HepG2 (cell line): ENCODE measurements at regions not wholly inside any gene's neighbourhood (a gene's known extent, or its start where the extent isn't known, plus 50 kb on each side); places are given as distances from the start of the nearest gene placed in this dataset.

Experiments
- BHLHE40 ChIP-seq: IDR thresholded peaks from 2 replicates; pipeline ENCODE4 v1.6.1; 2011; ENCODE audit warnings: low read length, improper control_type of control experiment
- NFE2L1 ChIP-seq: sonication (generic); formaldehyde crosslinking; IDR thresholded peaks from 2 replicates; pipeline ENCODE4 v1.4.0; 2020; ENCODE audit warnings: missing genetic modification reagents, mild to moderate bottlenecking, borderline replicate concordance
- SUZ12 ChIP-seq: fragments of 150-350 bp; IDR thresholded peaks from 2 replicates; pipeline ENCODE4 v1.6.1; 2014; ENCODE audit warnings: low read depth, low read length
- ZFP36L2 ChIP-seq: sonication (generic); formaldehyde crosslinking; IDR thresholded peaks from 2 replicates; pipeline ENCODE4 v1.4.0; 2020; ENCODE audit warnings: missing genetic modification reagents
- ZNF430 ChIP-seq: sonication (generic); formaldehyde crosslinking; IDR thresholded peaks from 2 replicates; pipeline ENCODE4 v1.9.0; 2021; ENCODE audit warnings: mild to moderate bottlenecking, missing genetic modification reagents
- ZNF598 ChIP-seq: sonication (generic); formaldehyde crosslinking; IDR thresholded peaks from 2 replicates; pipeline ENCODE4 v1.5.1; 2020; ENCODE audit warnings: mild to moderate bottlenecking, missing genetic modification reagents, borderline replicate concordance
- ZNF616 ChIP-seq: sonication (generic); formaldehyde crosslinking; IDR thresholded peaks from 2 replicates; pipeline ENCODE4 v1.5.0; 2020; ENCODE audit warnings: low read depth, mild to moderate bottlenecking, missing genetic modification reagents
- ZNF674 ChIP-seq: sonication (generic); formaldehyde crosslinking; IDR thresholded peaks from 2 replicates; pipeline ENCODE4 v1.5.0; 2020; ENCODE audit warnings: low read depth, mild to moderate bottlenecking, missing genetic modification reagents
- ZNF7 ChIP-seq: IDR thresholded peaks from 2 replicates; pipeline ENCODE4 v1.6.1; 2016; ENCODE audit warnings: missing biosample characterization, missing genetic modification reagents
- TF ChIP-seq, protein P1 (sequence below): sonication (generic); formaldehyde crosslinking; IDR thresholded peaks from 2 replicates; pipeline ENCODE4 v1.4.0; 2020; ENCODE audit warnings: missing genetic modification reagents, low read depth, mild to moderate bottlenecking, borderline replicate concordance
- TF ChIP-seq, protein P2 (sequence below): sonication (generic); formaldehyde crosslinking; IDR thresholded peaks from 2 replicates; pipeline ENCODE4 v1.8.1; 2022; ENCODE audit warnings: mild to moderate bottlenecking, missing genetic modification reagents
- TF ChIP-seq, protein P3 (sequence below): sonication (generic); formaldehyde crosslinking; IDR thresholded peaks from 2 replicates; pipeline ENCODE4 v1.4.0; 2020; ENCODE audit warnings: missing genetic modification reagents
- TF ChIP-seq, protein P4 (sequence below): sonication (generic); formaldehyde crosslinking; IDR thresholded peaks from 2 replicates; pipeline ENCODE4 v1.4.0; 2020; ENCODE audit warnings: missing genetic modification reagents, borderline replicate concordance
- TF ChIP-seq, protein P5 (sequence below): sonication (generic); formaldehyde crosslinking; IDR thresholded peaks from 2 replicates; pipeline ENCODE4 v1.5.1; 2020; ENCODE audit warnings: missing genetic modification reagents, mild to moderate bottlenecking, borderline replicate concordance
- TF ChIP-seq, protein P6 (sequence below), 2 experiments: sonication (generic) in 1 of 2; formaldehyde crosslinking in 1 of 2; IDR thresholded peaks; 2 replicates each; pipeline versions ENCODE4 v1.4.0 to v1.6.1; 2016 to 2020; ENCODE audit warnings: borderline replicate concordance in 1 of 2, low read depth in 1 of 2, mild to moderate bottlenecking in 1 of 2, missing genetic modification reagents in 1 of 2

DNA sequence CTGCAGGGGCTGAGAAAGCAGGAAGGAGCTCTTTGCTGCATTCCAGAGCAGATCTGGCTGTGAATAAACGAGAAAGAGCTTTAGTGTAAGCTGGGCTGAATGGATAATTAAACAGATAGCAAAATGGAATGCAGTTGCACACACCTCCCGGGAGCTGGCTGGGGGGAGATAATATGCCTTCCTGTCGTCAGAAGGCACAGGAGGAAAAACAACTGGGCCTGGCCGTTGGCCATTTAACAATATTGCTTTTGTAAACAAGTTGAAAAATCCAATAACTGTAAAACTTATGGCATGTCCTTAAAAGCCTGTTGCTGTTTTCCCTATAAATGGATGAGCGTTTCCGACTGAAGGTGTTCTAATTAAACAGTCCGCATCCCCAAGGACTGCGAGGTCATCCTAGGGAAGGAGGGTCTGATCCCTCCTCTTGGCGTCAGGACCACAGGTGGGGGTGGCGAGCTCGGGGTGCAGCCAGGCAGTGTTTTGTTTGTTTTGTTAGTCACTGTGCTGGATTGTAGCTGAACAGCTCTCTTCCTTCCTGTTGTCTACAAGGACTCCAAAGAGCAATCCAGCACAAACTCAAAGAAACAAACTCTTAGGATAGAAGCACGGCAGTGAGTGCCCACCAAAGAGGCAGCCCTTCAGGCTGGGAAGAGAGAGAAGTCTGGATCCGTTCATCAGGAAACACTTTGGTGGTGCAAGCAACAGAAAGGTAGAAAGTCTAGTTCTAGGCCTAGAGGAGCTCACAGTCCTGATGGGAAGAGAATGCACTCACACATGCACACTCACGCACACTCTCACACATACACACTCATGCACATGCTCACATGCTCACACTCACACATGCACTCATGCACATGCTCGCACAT is 133.4 kb upstream of the SMAD3 start (continued):
- TF ChIP-seq ZNF430 (CRISPR knock-in tag) (no peak; the same call in 1 of the 2 replicates), BHLHE40 (no peak), ZFP36L2 (no peak), ZNF7 (CRISPR knock-in tag) (no peak), ZNF598 (CRISPR knock-in tag) (no peak), ZNF674 (CRISPR knock-in tag) (no peak), SUZ12 (no peak), ZNF616 (CRISPR knock-in tag) (0 out of 2 replicates have a peak, but pooled peaks have one; percentile 43), NFE2L1 (CRISPR knock-in tag) (no peak)
- TF ChIP-seq, protein P1, sequence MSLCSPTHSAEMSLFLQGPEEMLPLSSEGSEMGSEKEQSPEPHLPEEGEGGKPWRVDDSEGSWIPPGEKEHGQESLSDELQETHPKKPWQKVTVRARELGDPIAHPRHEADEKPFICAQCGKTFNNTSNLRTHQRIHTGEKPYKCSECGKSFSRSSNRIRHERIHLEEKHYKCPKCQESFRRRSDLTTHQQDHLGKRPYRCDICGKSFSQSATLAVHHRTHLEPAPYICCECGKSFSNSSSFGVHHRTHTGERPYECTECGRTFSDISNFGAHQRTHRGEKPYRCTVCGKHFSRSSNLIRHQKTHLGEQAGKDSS (CRISPR knock-in tag), result peak; percentile 89
- TF ChIP-seq, protein P2, sequence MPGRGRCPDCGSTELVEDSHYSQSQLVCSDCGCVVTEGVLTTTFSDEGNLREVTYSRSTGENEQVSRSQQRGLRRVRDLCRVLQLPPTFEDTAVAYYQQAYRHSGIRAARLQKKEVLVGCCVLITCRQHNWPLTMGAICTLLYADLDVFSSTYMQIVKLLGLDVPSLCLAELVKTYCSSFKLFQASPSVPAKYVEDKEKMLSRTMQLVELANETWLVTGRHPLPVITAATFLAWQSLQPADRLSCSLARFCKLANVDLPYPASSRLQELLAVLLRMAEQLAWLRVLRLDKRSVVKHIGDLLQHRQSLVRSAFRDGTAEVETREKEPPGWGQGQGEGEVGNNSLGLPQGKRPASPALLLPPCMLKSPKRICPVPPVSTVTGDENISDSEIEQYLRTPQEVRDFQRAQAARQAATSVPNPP (CRISPR knock-in tag), result no peak
- TF ChIP-seq, protein P3, sequence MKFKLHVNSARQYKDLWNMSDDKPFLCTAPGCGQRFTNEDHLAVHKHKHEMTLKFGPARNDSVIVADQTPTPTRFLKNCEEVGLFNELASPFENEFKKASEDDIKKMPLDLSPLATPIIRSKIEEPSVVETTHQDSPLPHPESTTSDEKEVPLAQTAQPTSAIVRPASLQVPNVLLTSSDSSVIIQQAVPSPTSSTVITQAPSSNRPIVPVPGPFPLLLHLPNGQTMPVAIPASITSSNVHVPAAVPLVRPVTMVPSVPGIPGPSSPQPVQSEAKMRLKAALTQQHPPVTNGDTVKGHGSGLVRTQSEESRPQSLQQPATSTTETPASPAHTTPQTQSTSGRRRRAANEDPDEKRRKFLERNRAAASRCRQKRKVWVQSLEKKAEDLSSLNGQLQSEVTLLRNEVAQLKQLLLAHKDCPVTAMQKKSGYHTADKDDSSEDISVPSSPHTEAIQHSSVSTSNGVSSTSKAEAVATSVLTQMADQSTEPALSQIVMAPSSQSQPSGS (CRISPR knock-in tag), result peak; percentile 45; the same call in 1 of the 2 replicates
- TF ChIP-seq, protein P4, sequence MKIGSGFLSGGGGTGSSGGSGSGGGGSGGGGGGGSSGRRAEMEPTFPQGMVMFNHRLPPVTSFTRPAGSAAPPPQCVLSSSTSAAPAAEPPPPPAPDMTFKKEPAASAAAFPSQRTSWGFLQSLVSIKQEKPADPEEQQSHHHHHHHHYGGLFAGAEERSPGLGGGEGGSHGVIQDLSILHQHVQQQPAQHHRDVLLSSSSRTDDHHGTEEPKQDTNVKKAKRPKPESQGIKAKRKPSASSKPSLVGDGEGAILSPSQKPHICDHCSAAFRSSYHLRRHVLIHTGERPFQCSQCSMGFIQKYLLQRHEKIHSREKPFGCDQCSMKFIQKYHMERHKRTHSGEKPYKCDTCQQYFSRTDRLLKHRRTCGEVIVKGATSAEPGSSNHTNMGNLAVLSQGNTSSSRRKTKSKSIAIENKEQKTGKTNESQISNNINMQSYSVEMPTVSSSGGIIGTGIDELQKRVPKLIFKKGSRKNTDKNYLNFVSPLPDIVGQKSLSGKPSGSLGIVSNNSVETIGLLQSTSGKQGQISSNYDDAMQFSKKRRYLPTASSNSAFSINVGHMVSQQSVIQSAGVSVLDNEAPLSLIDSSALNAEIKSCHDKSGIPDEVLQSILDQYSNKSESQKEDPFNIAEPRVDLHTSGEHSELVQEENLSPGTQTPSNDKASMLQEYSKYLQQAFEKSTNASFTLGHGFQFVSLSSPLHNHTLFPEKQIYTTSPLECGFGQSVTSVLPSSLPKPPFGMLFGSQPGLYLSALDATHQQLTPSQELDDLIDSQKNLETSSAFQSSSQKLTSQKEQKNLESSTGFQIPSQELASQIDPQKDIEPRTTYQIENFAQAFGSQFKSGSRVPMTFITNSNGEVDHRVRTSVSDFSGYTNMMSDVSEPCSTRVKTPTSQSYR, result peak; percentile 73; the same call in 1 of the 2 replicates
- TF ChIP-seq, protein P5, sequence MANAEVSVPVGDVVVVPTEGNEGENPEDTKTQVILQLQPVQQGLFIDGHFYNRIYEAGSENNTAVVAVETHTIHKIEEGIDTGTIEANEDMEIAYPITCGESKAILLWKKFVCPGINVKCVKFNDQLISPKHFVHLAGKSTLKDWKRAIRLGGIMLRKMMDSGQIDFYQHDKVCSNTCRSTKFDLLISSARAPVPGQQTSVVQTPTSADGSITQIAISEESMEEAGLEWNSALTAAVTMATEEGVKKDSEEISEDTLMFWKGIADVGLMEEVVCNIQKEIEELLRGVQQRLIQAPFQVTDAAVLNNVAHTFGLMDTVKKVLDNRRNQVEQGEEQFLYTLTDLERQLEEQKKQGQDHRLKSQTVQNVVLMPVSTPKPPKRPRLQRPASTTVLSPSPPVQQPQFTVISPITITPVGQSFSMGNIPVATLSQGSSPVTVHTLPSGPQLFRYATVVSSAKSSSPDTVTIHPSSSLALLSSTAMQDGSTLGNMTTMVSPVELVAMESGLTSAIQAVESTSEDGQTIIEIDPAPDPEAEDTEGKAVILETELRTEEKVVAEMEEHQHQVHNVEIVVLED (CRISPR knock-in tag), result no peak
- TF ChIP-seq, protein P6, sequence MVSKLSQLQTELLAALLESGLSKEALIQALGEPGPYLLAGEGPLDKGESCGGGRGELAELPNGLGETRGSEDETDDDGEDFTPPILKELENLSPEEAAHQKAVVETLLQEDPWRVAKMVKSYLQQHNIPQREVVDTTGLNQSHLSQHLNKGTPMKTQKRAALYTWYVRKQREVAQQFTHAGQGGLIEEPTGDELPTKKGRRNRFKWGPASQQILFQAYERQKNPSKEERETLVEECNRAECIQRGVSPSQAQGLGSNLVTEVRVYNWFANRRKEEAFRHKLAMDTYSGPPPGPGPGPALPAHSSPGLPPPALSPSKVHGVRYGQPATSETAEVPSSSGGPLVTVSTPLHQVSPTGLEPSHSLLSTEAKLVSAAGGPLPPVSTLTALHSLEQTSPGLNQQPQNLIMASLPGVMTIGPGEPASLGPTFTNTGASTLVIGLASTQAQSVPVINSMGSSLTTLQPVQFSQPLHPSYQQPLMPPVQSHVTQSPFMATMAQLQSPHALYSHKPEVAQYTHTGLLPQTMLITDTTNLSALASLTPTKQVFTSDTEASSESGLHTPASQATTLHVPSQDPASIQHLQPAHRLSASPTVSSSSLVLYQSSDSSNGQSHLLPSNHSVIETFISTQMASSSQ (IDR thresholded peaks at IDR 0.05; ENCODE audit: low read depth), result peak; percentile 34; the same call in 1 of the 2 replicates
- TF ChIP-seq, protein P6 (CRISPR knock-in tag; IDR thresholded peaks at IDR 0.05; ENCODE audit: borderline replicate concordance), result no peak
